ENCODE measurements at regions not wholly inside any gene's neighbourhood (a gene's known extent, or its start where the extent isn't known, plus 50 kb on each side); places are given as distances from the start of the nearest gene placed in this dataset.
"Not testable (repeated sequence)": the region's sequence is repeated elsewhere in the genome, so short reads cannot be mapped to it uniquely, and the experiment has no call there.

DNA sequence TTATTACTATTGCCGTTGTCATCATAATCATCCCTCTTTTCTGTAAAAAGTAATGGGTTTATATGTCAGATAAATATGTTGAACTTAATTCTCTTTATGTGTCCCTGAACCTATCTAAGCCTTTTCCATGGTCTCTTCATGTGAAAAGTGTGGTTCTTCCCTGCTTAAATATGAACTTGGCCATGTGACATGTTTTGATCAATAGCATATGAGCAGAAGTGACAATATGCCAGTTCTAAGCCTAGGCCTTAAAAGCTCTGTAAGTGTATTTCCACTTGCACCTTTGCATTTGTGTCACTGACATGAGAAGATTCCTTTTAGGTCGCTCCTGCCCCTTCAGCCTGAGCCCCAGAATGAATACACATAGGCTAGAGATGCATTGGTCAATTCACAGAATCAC is 188.4 kb upstream of the CCN2 start:
- no peak for DNase-seq

DNA sequence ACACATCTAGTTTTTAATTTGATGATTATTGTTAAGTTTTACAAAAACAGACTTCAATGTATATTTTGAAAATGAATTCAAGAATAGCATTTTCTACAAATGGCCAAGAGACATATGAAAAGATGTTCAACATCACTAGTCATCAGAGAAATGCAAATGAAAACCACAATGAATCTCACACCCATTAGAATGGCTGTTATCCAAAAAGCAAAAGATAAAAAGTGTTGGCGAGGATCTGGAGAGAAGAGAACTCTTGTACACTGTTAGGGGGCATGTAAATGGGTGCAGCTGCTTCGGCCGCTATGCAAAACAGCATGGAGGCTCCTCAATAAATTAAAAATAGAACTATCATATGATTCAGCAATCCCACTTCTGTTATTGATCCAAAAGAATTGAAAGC is 185.8 kb upstream of the CCN2 start:
- no peak for DNase-seq

DNA sequence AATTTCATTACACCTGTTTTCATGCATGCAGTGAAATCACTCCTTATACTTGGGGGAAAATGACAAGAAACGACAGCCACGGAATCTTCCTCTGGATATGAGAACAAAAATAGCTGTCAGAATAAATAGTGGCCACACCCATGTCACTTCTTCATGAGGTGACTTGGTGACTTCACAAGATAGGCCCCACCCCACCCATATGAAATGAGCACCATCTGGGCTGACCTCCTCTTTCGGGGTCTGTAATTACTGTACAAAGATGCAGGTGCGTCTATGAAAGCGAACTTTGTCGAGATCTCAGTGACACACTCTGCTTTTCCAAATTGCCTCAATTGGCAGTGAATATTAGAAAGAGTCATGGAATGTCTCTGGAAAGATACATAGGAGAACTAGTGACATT is 184.2 kb upstream of the CCN2 start:
- DNase-seq: no peak

DNA sequence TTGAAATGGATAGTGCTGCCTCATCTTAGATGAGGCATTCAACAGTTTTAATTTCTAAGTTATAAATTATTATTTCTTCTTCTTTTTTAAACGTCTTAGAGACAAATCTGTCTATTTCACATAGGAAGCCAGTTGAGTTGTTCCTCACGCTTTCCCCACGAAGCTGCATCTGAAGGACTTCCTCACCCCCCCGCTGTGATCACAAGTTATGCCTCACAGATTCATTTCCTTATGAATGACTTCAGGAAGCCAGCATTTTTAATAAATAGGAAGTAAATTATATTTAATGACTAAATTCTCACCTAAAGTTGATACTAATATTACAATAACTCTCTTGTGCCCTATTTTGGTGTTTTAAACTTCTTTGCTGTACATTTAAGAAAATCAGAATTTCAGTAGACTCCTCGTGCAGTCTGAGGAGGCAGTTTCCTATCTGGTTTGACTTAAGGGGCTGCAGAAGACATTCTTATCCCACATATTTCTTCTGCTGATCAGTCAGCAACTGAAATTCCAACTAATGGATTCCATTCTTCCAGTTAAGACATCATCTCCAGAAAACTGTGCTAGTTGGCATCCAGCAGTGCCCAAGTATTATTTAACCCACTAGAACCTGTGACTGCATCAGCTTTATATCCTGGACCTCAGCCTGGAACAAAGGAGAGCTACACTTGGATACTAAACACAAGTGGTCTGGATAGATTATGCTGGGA is 182.7 kb upstream of the CCN2 start:
- DNase-seq: no peak

DNA sequence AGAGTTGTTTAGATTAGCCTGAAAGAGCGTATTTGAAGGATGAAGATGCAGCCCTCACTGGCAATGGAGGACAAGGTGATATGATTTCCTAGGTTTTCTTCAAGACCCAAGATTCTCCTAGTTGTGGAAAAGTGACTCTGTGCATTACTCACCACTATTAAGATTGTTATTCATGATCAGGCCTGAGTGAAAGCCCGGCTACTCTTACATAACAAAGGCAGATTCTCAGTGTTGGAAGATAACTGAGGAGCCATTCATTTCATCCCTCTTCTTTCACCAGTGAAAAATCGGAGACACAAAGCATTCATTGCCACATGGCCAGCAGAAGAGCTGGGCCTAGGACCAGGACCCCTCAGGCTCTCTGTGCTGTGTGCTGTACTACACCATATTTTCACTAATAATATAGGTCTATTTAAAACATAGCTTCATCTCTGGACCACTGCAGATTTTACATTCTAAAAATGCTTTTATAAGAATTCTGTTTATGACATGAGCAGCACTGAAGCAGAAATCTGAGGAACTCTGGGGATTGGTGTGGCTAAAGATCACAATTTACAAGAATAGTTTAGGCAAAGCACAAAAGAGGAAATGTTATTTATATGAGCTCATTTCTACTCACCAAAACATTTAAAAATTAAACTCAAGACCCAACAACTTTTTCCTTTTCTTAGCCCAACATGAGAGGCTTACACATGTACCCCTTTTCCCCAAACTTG is 181.9 kb upstream of the CCN2 start:
- no peak for DNase-seq

DNA sequence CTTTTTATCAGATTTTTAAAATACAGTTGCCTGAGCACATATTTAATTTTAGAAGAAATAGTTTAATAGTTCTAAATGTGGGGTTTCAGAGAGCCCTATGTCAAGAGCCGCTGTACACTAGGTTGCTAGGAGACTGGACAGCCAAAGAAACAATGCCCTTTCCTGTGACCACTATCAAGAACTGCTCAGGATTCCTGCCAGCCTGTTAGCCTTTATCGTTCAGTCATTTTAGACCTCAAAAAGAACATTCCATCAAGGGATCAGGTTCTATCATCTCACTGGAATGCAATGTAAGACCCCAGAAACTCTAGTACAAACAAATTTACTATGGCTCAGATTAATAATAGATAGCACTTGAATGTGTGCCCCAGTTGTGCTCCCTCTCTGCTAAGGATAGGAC is 181.2 kb upstream of the CCN2 start:
- DNase-seq: no peak

DNA sequence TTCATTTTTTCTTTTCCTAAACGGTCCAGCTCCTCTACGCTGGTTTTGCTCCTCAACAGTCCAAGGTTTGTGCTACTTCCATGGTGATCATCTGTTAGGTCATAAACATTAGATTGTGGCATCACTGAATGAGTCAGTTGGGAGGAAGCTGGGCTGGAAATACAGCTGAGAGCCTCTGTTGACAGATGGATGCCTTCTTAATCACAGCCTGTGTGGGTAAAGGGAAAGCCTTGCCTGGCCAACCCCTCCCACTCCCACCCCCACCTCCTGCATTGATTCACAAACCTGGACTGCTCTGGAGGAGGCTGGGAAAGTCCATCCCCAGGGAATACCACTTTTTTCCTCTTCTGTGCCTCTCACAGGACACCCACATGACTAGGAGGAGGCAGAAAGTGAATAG is 180.6 kb upstream of the CCN2 start:
- DNase-seq: no peak

DNA sequence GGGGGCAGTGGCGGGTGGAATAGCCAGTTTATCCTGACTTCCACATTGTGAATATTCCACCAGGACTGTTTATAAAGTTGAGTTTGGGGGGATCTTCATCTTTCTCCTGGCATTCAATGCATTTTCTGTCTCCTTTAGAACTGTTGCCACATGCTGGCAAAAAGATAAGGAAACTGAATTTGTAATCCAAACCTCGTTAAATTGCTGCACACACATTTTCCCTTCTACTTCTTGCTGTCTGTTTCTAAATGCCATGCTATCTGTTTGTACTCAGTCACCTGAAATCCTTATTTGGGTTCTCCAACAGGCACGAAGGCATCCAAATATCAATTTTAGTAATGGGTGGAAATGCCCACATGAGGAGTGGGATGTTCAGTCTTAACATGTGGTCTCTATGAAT is 180.2 kb upstream of the CCN2 start:
- no peak for DNase-seq

DNA sequence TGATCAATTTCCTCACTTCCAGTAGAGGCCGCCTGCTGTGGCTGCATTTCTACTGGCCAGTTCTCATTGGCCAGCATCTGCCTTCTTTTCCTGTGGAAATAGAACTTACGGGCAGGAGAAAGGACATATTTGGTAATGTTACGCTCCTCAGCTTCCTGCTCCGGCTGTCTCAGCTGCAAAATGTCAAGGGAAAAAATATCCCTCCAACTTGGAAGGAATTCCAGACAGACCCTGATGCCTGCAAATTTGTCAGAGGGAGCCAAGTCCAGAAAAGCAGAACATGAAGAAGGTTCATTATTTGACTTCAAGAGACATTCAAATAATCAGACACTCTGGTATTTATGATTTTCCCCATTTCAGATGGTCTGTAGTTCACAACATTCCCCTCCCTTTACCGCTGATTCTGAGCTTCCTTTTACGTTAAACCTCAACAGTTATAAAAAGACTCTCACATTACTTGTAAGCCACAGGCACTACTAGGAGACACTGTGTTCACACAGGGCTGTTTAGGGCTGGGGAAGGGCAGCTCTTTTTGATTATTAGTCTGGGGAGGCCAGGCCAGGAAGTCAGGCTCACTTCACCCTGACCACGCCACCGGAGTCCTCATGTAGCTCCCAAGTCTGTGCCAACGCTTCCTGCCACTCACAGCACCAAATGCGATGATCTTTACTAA is 179.6 kb upstream of the CCN2 start:
- DNase-seq: peak; percentile 5

DNA sequence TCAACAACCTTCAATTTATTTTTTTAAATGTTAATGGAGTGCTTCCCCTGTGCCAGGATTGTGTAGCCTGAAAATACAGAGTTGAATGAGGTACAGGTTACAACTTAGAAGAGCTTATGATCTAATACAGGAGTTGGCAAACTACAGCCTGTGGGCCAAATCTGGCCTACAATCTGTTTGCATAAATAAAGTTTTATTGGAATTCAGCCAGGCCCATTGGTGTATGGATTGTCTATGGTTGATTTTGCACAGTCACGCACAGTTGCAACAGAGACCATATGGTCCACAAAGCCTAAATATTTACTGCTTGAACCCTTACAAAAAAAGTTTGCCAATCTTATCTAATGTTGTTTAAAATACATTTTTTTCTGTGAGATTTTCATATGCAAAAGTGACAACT is 177.3 kb upstream of the CCN2 start:
- no peak for DNase-seq

DNA sequence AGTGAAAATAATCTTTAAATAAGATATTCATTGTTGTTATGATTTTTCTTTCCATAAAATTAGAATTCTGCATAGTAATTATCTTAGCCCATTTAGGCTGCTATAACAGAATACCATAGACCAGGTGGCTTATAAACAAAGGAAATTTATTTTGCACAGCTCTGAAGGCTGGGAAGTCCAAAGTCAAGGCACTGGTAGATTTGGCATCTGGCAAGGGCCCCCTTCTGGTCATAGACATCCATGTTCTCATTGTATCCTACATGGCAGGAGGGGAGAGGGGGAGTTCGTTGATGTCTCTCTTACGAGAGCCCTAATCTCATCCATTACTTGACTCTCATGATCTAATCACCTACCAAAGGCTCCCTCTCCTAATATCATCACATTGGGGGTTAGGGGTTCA is 175.0 kb upstream of the CCN2 start:
- DNase-seq: no peak

DNA sequence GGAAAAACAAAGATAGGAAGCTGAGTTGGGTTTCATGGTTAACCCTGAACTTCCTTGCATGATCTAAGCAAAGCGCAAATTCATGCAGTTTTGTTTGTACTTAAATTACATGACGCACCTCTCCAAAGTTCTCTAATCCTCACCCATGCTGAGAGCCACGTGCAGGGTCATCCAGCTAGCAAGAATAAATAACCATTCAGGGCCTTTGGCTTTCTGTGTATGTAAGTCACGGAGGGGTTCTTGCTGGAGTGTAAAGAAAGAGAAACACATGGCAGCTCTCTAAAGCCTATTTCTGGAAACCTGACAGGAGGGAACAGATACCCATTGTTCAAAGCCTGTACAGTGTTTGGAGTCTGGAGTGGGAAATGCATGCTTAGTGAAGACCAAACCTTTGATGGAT is 171.7 kb upstream of the CCN2 start:
- DNase-seq: no peak

DNA sequence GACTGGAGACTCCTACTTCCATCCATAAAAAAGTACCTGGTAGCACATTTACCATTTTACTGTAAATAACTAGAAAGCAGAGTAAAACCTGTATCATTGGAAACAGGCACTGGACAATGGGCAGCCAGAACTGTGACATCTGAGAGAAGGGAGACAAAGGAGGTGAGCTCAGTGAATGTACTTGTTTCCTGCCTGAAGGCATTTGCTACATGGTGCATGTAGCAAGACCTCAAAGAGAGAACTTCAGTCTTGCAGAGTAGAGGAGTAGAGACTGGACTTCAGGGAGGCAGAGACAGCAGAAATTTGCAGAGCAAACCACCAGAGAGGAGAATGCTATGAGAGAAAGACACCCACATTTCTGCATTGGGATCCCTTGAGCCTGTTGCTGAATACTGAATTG is 171.0 kb upstream of the CCN2 start:
- DNase-seq: no peak

DNA sequence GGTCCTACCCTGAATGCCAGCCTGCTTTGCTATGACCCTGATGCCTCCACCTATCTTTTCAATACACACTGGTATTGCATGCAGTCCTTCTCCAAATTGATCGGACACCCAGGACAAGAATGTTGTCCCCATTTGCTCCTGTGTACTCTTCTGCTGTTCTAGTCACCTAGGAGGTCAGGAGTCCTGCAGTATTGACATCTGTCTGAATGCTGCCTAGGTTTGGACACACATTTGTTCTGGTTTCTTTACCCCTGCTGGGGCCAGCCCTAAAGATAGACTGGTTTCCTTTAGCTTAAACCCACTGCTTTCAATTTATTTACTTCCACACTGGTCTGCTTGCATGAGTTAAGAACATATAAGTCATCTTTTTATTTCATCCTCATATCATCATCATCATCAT is 167.0 kb upstream of the CCN2 start:
- no peak for DNase-seq

DNA sequence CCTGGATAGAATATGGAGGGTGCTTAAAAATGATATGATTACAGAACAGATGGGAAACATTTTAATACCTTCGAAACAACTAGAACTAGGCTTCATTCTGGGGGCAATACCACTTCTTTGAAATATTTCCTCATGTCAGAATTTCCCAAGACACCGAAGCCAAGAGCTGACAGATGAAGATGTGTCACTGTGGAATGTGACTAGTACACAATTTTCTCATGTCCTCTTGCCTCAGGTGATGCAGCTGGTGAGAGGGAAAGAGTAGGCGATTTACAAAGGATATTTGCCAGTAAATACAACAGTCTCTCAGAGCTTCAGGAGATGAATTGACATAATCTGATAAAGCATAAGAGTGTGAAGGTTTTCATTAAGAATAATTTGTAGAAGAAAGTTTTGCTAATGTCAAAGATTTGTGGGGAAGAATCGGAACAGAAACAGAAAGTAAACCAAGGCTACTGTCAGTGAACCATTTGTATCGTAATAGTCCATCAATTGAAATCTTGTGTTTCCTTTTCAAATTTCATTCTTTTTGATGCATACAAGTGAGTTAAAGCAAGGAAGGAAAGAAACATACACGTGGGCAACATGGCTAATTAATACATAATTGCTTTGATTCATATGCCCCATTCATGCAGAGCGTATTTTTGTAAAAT is 164.7 kb upstream of the CCN2 start:
- no peak for DNase-seq

DNA sequence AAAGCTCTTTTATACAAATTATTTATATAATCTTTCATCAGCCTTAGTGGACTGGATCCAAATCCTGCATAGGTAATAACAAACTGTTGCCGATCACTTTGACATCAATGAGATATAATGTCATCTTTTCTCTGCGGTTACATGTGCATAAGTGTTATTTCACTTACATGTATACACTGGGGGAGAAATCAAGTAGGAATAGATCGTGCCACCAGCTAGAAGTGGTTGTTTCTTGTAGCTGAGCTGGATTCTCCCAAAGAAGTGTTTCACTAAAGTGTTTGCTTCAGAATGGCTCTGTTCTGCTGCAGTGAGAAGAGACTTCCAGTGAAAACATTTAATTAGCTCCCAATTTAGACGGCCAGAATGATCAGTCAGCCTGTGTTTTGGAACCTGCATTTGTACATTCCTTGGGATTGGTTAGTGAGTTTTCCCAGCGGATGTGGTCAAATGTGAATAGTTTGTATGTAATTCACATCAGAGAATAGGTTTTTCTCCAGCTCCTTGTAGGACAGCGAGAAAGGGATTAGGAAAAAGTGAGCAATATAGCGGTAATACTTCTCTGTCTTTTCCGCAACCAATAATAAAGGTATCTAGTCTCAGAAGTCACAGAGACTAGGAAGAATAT is 163.1 kb upstream of the CCN2 start:
- no peak for DNase-seq

DNA sequence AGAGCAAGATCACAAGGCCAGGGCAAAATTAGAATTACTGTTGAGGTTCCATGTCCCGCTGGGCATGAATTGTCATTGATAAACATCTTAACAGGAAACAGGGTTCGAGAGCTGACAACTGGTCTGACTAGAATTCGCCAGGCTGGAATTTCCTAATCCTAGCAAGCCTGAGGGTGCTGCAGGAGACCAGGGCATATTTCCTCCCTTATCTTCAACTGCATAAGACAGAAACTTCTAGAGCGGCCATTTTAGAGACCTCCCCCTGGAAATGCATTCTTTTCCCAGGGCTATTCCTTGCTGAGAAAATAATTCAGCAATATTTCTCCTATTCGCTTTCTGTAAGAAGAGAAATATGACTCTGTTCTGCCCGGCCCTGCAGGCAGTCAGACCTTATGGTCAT is 158.6 kb upstream of the CCN2 start:
- DNase-seq: not testable (repeated sequence)

DNA sequence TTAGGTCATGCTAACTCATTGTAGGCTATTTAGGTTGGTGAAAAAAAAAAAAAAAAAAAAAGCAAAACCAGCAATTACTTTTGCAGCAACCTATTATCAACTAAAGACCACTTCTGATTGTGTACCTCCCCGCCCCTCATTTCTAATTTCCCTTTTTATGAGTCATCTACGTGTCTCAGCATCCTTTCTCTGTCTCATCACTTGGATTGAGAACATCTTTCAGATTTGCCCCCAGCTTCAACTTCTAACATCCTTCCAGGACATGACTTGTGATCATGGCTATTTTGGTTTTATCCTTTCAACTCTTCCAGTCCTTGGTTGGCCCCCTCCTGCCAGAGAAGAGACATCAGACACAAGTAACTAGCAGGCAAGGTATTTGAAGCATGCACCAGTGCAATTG is 156.7 kb upstream of the CCN2 start:
- DNase-seq: no peak

DNA sequence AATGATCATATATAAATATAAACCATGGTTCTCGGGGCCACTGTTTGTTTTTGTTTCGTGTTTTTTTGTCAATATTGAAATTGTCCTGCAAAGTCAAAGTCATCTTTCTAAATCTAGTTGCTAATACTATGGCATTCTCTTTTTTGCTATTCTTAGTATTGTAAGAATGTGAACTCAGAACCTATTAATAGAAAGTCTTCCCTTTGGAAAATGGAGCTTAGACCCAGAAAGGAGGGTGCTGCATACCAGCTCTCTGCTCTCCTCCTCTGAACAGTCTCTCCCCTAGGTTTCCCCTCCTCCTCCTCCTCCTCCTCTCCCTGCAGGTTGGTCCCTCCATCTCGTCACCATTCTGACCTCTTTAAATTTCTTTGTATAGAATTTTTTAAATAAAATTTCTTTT is 150.4 kb upstream of the CCN2 start:
- DNase-seq: no peak

DNA sequence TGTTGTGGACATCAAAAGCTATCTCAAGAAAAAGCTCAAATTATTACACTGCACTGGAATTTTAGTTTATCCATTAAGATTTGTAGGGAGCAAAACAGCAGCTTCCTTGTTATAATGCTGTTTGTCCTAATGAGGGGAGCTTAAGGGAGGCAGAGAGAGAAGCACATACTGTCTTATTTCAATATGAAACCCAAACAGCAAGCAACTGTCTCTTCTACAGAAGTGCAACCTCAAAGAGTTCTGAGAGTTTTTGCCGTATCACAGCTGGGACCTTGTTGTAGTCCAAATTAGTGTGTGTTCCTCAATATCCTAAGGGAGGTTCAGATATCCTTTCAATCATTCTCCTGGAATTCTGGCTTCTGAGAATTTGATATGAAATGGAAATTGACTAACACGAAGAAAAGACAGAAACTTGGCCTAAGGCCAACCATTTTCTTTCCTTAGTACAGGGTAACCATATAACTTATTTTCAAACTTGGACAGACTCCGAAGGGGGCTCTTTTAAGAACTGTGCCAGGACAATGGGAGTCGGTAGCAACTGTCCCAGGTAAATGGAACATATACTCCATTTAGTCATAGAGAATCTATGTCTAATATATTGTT is 149.3 kb upstream of the CCN2 start:
- DNase-seq: no peak

DNA sequence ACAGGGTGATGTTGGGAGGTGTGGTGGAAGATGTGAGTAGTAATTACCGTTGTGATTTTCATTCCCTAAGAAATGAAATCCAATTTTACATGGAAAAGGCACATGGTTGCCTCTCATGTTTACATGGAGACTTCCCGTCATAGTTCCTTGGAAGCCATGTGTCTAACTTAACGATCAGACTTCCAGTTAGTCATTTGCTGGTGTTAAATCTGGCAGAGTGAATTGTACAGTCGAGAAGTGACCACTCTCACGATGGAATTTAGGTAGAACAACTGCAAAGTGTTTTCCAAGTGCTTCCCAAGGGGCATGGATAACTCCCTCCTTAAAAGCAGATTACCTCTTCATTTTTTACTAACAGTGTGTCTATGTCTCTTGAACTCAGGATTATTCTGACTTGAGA is 145.8 kb upstream of the CCN2 start:
- DNase-seq: no peak

DNA sequence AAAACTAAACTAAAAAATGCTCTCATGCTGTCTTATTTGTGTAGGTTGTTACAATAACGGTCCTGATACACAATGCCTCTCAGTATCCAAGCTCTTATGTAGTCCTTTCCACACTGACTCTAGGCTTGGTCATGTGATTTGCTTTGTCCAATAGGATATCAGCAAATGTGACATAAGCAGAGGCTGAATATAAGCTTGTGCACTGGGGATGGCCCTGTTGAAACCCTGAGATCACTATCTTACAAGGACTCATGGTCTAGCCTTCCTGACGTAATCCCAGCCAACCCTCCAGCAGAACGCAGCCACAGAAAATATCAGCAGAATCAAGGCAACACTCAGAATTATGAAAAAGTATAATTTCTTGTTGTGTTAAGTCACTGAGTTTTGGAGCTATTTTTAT is 145.1 kb upstream of the CCN2 start:
- DNase-seq: no peak

DNA sequence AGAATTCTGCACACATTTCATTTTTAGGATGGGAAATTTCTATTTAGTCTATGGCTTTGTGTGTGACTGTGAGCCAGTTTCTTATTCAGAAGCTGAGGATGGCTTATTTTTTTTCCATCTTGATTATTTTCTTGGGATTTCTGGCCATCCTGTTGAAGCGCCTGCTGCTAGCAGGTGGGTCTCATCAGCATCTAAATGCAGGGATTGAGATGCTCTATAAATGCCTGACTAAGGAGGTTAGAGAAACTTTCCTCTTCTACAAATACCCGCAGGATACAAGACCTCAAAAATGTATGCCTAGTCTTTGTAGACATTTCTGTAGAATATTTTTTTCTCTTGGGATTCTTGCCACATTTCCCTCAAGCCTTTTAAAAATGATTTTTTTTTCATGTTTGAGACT is 138.0 kb upstream of the CCN2 start:
- DNase-seq: no peak

Measured in hematopoietic multipotent progenitor cell treated with erythropoietin and hydrocortisone succinate and interleukin-3 and kit ligand, for 8 days (in vitro differentiated cells).